Endodermal cell (in vitro differentiated cells): ENCODE measurements at regions not wholly inside any gene's neighbourhood (a gene's known extent, or its start where the extent isn't known, plus 50 kb on each side); places are given as distances from the start of the nearest gene placed in this dataset.

Experiments used
- DNase-seq: peaks from one replicate; pipeline ENCODE4 v3.0.0-alpha.2; 2017
- H3K27ac ChIP-seq: 2 replicates; pipeline ENCODE4 v1.5.1; 2013; ENCODE audit warnings: mild to moderate bottlenecking, low read depth, low read length, moderate library complexity
- H3K27me3 ChIP-seq: 2 replicates; pipeline ENCODE4 v1.6.1; 2013; ENCODE audit warnings: mild to moderate bottlenecking, low read length, moderate library complexity; ENCODE audit not compliant: insufficient read depth, control insufficient read depth, poor library complexity, severe bottlenecking
- H3K36me3 ChIP-seq: 2 replicates; pipeline ENCODE4 v1.7.0; 2013; ENCODE audit warnings: mild to moderate bottlenecking, low read length, moderate library complexity; ENCODE audit not compliant: control insufficient read depth, insufficient read depth
- H3K4me1 ChIP-seq: one replicate; pipeline ENCODE4 v1.7.0; 2013; ENCODE audit warnings: low read length; ENCODE audit not compliant: control insufficient read depth, insufficient read depth
- H3K4me3 ChIP-seq: 2 replicates; pipeline ENCODE4 v1.5.1; 2013; ENCODE audit warnings: mild to moderate bottlenecking, low read length, moderate library complexity
- H3K9ac ChIP-seq: 2 replicates; pipeline ENCODE4 v1.6.1; 2013; ENCODE audit warnings: mild to moderate bottlenecking, low read length, moderate library complexity; ENCODE audit not compliant: poor library complexity, severe bottlenecking; ENCODE audit errors: extremely low read depth
- H3K9me3 ChIP-seq: 2 replicates; pipeline ENCODE4 v1.6.1; 2013; ENCODE audit warnings: mild to moderate bottlenecking, low read length, moderate library complexity; ENCODE audit not compliant: control insufficient read depth
- H3K27ac Mint-ChIP-seq: 2 replicates; pipeline ENCODE4 v1.8.0; 2020; ENCODE audit warnings: mixed read lengths
- H3K27me3 Mint-ChIP-seq: 2 replicates; pipeline ENCODE4 v1.8.0; 2021; ENCODE audit warnings: mild to moderate bottlenecking, mixed read lengths; ENCODE audit not compliant: insufficient read depth
- H3K36me3 Mint-ChIP-seq: 2 replicates; pipeline ENCODE4 v1.8.0; 2020; ENCODE audit warnings: low read depth, mixed read lengths
- H3K4me1 Mint-ChIP-seq: 2 replicates; pipeline ENCODE4 v1.8.0; 2020; ENCODE audit warnings: mixed read lengths
- H3K4me3 Mint-ChIP-seq: 2 replicates; pipeline ENCODE4 v1.8.0; 2020; ENCODE audit warnings: mild to moderate bottlenecking, moderate library complexity, mixed read lengths
- H3K9me3 Mint-ChIP-seq: 2 replicates; pipeline ENCODE4 v1.8.0; 2020; ENCODE audit warnings: mild to moderate bottlenecking, mixed read lengths
- WGBS, 2 experiments: methylation state at CpG; one replicate each; pipeline versions ENCODE4 v1.1.5 to v1.1.7; 2013; ENCODE audit warnings: missing lambda C conversion rate in 2 of 2, mixed read lengths in 1 of 2; ENCODE audit not compliant: insufficient coverage in 1 of 2, insufficient read length in 1 of 2; 5-methylcytosine and 5-hydroxymethylcytosine counted together
- TF ChIP-seq, protein P1 (sequence below): fragments of 200-600 bp; sonication (generic); conservative IDR thresholded peaks from 2 replicates; pipeline ENCODE4 v1.5.0; 2021; ENCODE audit warnings: antibody characterized with exemption, mild to moderate bottlenecking

DNA sequence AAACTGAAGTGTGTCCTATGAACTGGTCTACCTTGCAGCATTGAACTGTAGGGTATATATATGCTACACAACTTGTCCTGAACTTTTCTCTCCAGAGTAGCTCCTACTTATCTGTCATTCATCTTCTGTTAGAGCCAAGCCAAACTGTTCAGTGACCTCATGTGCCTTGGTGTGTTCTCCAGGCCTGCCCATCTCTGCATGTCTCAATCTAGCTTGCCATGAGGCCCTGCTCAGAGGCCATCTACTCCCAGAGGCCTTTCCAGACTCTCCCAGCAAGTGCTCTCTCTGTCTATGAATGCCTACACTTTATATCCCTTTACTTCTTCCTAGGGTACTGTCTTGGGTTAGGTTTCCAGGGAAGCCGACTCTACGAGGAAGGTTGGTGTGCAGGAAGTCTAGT, 99.8 kb upstream of the MTPN start:
- Mint-ChIP-seq H3K9me3 (no peaks in the 10 kb centered on the region), H3K36me3 (no peaks in the 10 kb centered on the region), H3K27me3 (no peaks in the 10 kb centered on the region), H3K27ac (no peak overlapping the region), H3K4me1 (peaks cover 3% of the 10 kb centered on the region), H3K4me3 (no peak overlapping the region)
- H3K9me3 ChIP-seq: no peaks in the 10 kb centered on the region
- H3K4me1 ChIP-seq: no peaks in the 10 kb centered on the region
- H3K4me3 ChIP-seq: no peak overlapping the region
- no peak overlapping the region for H3K9ac ChIP-seq
- DNase-seq: no peak
- no peaks in the 10 kb centered on the region for H3K36me3 ChIP-seq
- 98% methylated on average over 2 of the region's 2 CpGs; no CpG with 5 or more reads in 1 of the 2 experiments for whole genome bisulfite sequencing, 2 experiments
- H3K27ac ChIP-seq: no peak overlapping the region
- TF ChIP-seq, protein P1, sequence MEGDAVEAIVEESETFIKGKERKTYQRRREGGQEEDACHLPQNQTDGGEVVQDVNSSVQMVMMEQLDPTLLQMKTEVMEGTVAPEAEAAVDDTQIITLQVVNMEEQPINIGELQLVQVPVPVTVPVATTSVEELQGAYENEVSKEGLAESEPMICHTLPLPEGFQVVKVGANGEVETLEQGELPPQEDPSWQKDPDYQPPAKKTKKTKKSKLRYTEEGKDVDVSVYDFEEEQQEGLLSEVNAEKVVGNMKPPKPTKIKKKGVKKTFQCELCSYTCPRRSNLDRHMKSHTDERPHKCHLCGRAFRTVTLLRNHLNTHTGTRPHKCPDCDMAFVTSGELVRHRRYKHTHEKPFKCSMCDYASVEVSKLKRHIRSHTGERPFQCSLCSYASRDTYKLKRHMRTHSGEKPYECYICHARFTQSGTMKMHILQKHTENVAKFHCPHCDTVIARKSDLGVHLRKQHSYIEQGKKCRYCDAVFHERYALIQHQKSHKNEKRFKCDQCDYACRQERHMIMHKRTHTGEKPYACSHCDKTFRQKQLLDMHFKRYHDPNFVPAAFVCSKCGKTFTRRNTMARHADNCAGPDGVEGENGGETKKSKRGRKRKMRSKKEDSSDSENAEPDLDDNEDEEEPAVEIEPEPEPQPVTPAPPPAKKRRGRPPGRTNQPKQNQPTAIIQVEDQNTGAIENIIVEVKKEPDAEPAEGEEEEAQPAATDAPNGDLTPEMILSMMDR: no peak
- no peaks in the 10 kb centered on the region for H3K27me3 ChIP-seq

DNA sequence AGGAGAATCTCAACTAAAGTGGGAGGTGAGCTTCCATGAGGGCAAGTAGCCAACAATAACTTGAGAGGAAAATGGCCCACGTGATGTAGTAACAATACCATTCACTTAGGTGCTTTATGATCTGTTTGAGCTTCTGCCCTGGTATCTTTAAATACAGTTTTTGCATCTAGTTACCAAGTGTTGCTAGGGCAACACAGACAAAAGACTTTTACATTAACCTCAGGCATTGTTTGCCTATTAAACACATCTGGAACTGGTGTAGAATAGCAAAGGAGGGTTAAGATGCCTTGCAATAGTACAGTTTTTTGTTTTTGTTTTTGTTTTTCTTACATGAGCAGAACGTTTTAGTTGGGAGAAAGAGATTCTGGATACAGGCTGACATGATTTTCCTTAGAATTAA, 97.7 kb upstream of the MTPN start:
- H3K27ac Mint-ChIP-seq: no peak overlapping the region
- H3K9me3 ChIP-seq: no peaks in the 10 kb centered on the region
- H3K9ac ChIP-seq: no peak overlapping the region
- H3K4me1 ChIP-seq: no peaks in the 10 kb centered on the region
- no peak overlapping the region for H3K27ac ChIP-seq
- H3K9me3 Mint-ChIP-seq: no peaks in the 10 kb centered on the region
- no peak overlapping the region for H3K4me3 ChIP-seq
- TF ChIP-seq, protein P1: no peak
- no peaks in the 10 kb centered on the region for H3K36me3 ChIP-seq
- no peaks in the 10 kb centered on the region for H3K36me3 Mint-ChIP-seq
- 83% methylated on average over 1 to 2 of the region's 2 CpGs for WGBS, 2 experiments
- no peaks in the 10 kb centered on the region for H3K27me3 Mint-ChIP-seq
- H3K4me1 Mint-ChIP-seq: peaks cover 3% of the 10 kb centered on the region
- no peaks in the 10 kb centered on the region for H3K27me3 ChIP-seq
- no peak for DNase-seq
- no peak overlapping the region for H3K4me3 Mint-ChIP-seq

DNA sequence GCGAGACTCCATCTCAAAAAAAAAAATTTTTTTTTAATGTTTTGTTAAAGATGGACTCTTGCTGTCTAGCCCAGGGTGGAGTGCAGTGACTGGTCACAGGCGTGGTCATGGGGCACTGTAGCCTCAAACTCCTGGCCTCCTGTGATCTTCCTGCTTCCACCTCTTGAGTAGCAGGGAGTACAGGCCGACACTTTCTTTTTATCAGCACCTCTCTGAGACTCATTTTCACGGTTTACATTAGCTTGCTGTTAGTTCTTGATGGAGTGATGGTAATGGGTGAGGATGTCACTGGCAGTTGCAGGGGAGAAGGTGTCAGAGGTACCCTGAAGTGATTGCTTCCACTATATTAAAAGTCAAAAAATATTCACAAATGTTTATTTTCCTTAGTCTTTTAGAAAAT, 95.3 kb upstream of the MTPN start:
- H3K27ac Mint-ChIP-seq: no peak overlapping the region
- H3K9ac ChIP-seq: no peak overlapping the region
- no peaks in the 10 kb centered on the region for H3K4me1 ChIP-seq
- H3K36me3 ChIP-seq: no peaks in the 10 kb centered on the region
- H3K27me3 ChIP-seq: no peaks in the 10 kb centered on the region
- no peak overlapping the region for H3K4me3 ChIP-seq
- no peak overlapping the region for H3K27ac ChIP-seq
- TF ChIP-seq, protein P1: no peak
- H3K4me1 Mint-ChIP-seq: peaks cover 3% of the 10 kb centered on the region
- DNase-seq: no peak
- 85 to 92% methylated on average over 4 of the region's 4 CpGs for WGBS, 2 experiments
- no peaks in the 10 kb centered on the region for H3K9me3 Mint-ChIP-seq
- no peaks in the 10 kb centered on the region for H3K36me3 Mint-ChIP-seq
- H3K9me3 ChIP-seq: no peaks in the 10 kb centered on the region
- no peaks in the 10 kb centered on the region for H3K27me3 Mint-ChIP-seq
- H3K4me3 Mint-ChIP-seq: no peak overlapping the region
